AG04450 (cell line): ENCODE measurements at regions not wholly inside any gene's neighbourhood (a gene's known extent, or its start where the extent isn't known, plus 50 kb on each side); places are given as distances from the start of the nearest gene placed in this dataset.

Source experiments
- CTCF ChIA-PET: fragments of 300-600, 350-600 bp; formaldehyde crosslinking; extraction: SDS; loops from one replicate; lab custom pipeline; 2022; ENCODE audit warnings: antibody characterized with exemption, inconsistent platforms; lab: Charles Lee
- POLR2A ChIA-PET: fragments of 350-600 bp; formaldehyde crosslinking; extraction: SDS; loops from one replicate; lab custom pipeline; 2021; ENCODE audit warnings: antibody characterized with exemption, inconsistent platforms; lab: Yijun Ruan, JAX
- DNase-seq: peaks from one replicate; pipeline ENCODE4 v3.0.0-alpha.2; 2011; ENCODE audit warnings: low read depth, low spot score
- H3K27ac ChIP-seq: one replicate; pipeline ENCODE4 v1.5.1; 2012; ENCODE audit warnings: low read depth, low read length, control low read depth
- H3K27me3 ChIP-seq: one replicate; pipeline ENCODE4 v1.6.0; 2012; ENCODE audit warnings: low read length; ENCODE audit not compliant: control insufficient read depth, insufficient read depth
- H3K4me3 ChIP-seq: 2 replicates; pipeline ENCODE4 v1.5.1; 2011; ENCODE audit warnings: mild to moderate bottlenecking, low read depth, low read length, control low read depth
- H3K9me3 ChIP-seq: 2 replicates; pipeline ENCODE4 v1.5.1; 2012; ENCODE audit warnings: low read length; ENCODE audit not compliant: control insufficient read depth, insufficient read depth
- TF ChIP-seq, protein P1 (sequence below): IDR thresholded peaks from 2 replicates; pipeline ENCODE4 v1.5.1; 2011; ENCODE audit warnings: low read depth, low read length, control low read depth, inconsistent platforms

DNA sequence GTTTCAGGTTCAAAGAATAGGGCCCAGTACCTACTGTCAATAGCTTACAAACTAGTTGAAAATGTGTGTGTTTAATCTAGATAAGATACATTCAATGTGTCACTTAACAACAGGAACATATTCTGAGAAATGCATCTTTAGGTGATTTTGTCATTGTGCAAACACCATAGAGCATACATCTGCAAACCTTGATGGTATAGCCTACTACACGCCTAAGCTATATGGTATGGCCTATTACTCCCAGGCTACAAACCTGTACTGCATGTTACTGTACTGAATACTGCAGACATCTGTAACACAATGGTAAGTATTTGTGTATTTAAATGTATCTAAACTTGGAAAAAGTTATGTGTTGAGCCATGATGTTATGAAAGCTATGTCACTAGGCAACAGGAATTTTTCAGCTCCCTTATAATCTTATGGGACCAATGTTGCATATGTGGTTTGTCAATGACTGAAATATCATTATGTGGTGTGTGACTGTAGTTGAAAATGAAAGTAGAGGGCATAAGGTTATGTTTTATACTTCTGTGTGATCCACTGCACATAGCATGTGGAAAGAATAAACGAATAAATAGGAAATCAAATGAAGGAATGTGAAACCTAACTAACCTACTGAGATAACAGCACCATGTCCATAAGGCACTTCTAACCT is 129.0 kb upstream of the CAMK1G start:
- no peak overlapping the region for H3K27ac ChIP-seq
- TF ChIP-seq, protein P1, sequence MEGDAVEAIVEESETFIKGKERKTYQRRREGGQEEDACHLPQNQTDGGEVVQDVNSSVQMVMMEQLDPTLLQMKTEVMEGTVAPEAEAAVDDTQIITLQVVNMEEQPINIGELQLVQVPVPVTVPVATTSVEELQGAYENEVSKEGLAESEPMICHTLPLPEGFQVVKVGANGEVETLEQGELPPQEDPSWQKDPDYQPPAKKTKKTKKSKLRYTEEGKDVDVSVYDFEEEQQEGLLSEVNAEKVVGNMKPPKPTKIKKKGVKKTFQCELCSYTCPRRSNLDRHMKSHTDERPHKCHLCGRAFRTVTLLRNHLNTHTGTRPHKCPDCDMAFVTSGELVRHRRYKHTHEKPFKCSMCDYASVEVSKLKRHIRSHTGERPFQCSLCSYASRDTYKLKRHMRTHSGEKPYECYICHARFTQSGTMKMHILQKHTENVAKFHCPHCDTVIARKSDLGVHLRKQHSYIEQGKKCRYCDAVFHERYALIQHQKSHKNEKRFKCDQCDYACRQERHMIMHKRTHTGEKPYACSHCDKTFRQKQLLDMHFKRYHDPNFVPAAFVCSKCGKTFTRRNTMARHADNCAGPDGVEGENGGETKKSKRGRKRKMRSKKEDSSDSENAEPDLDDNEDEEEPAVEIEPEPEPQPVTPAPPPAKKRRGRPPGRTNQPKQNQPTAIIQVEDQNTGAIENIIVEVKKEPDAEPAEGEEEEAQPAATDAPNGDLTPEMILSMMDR, result no peak
- CTCF ChIA-PET, result interaction anchor here (1.6 kb wide), 1 partner anchor 19 kb away, joined by 4 read pairs; no protein-coding TSS in a partner anchor
- no peaks in the 10 kb centered on the region for H3K9me3 ChIP-seq
- POLR2A ChIA-PET, result no interaction called here
- H3K27me3 ChIP-seq, result no peaks in the 10 kb centered on the region
- H3K4me3 ChIP-seq, result no peak overlapping the region
- no peak for DNase-seq

DNA sequence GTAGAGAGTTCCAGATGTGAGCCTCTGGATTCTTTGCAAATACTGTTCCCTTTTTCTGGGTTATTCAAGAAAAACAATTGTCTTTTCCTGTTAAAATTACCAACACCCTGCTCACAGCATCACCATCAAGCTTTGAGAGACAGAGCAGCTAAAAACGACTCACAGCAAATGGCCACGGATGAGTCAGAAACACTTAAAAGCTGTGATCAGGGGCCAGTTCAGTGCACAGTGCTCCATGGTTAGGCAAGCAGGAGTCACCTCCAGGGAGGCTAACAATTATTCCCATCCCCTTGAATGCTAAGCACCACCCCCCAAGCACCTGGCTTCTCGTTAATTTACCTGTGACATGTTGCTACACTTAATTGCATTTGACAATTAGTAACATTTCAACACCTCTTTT is 128.4 kb upstream of the CAMK1G start:
- POLR2A ChIA-PET, result no interaction called here
- Histone ChIP-seq H3K27ac (no peak overlapping the region), H3K4me3 (no peak overlapping the region), H3K9me3 (no peaks in the 10 kb centered on the region), H3K27me3 (no peaks in the 10 kb centered on the region)
- CTCF ChIA-PET, result interaction anchor here (1.6 kb wide), 1 partner anchor 20 kb away, joined by 4 read pairs; no protein-coding TSS in a partner anchor
- TF ChIP-seq, protein P1, result no peak
- DNase-seq, result no peak

DNA sequence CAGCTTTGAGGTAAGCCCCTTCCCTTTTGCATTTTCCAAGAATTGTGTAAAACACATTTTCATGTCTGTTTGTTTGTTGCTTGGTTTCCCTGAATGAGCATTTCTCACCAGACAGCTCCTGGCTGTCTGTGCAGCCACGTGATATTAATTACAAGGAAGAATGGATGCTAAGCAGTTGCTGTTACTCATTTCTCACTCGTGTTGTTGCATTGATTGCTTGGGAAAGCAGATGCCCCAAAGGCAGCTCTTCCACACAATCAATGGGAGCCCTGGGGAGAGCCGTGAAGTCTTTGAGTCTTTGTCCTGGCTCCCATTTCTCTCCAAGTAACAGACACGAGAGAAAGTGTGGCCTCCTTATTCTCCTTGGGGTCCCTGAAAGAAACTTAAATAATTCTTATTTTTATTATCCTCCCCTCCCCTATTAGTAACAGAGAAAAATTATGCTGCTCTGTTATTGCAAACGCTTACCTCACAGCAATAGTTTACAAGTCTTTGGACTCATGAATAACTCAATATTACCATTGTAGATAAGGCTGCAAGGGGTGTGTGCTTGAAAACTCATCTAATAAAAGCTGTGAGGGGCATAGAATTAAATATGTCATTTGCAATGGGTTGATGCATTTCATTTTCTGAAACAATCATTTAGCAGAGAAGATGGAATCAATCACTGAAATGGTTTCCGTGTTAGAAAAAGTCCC is 127.7 kb upstream of the CAMK1G start:
- no peak for DNase-seq
- Histone ChIP-seq H3K4me3 (no peak overlapping the region), H3K27ac (no peak overlapping the region), H3K9me3 (peaks cover 2% of the 10 kb centered on the region; the same call in 1 of the 2 replicates), H3K27me3 (no peaks in the 10 kb centered on the region)
- CTCF ChIA-PET, result interaction anchor here (1.6 kb wide), 1 partner anchor 21 kb away, joined by 4 read pairs; no protein-coding TSS in a partner anchor
- TF ChIP-seq, protein P1, result no peak
- POLR2A ChIA-PET, result no interaction called here

DNA sequence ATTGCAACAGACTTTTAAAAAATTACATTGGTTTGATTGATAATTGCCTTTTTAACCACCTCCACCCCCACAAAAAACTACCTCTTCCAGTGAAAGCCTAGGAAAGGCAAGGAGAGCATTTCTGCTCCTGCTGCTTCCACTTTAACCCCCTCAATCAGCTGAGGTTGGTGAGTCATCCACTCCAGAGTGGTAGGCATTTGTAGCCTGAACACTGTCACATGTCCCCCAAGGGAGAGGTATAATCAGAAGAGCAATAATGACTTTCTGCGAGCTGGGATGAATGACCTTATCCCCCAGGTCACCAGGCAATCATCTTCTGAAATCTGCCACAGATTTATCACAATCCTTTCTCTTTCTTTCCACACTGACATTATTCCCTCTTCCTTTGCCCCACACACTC is 126.6 kb upstream of the CAMK1G start:
- TF ChIP-seq, protein P1, result no peak
- POLR2A ChIA-PET, result no interaction called here
- H3K4me3 ChIP-seq, result no peak overlapping the region
- CTCF ChIA-PET, result no interaction called here
- no peak for DNase-seq
- peaks cover 4% of the 10 kb centered on the region; the same call in 1 of the 2 replicates for H3K9me3 ChIP-seq
- H3K27ac ChIP-seq, result no peak overlapping the region
- H3K27me3 ChIP-seq, result no peaks in the 10 kb centered on the region
